GM12892 (cell line): ENCODE measurements at regions not wholly inside any gene's neighbourhood (a gene's known extent, or its start where the extent isn't known, plus 50 kb on each side); places are given as distances from the start of the nearest gene placed in this dataset.

ENCODE experiments used
- POLR2A ChIP-seq: IDR thresholded peaks from 2 replicates; pipeline ENCODE4 v1.6.1; 2011; ENCODE audit warnings: low read depth, low read length, control low read depth
- POLR2AphosphoS5 ChIP-seq: IDR thresholded peaks from 2 replicates; pipeline ENCODE4 v1.6.1; 2011; ENCODE audit warnings: low read depth, low read length, control low read depth
- TAF1 ChIP-seq: IDR thresholded peaks from 2 replicates; pipeline ENCODE4 v1.6.1; 2011; ENCODE audit warnings: low read depth, mild to moderate bottlenecking, control low read depth, low read length, borderline replicate concordance

DNA sequence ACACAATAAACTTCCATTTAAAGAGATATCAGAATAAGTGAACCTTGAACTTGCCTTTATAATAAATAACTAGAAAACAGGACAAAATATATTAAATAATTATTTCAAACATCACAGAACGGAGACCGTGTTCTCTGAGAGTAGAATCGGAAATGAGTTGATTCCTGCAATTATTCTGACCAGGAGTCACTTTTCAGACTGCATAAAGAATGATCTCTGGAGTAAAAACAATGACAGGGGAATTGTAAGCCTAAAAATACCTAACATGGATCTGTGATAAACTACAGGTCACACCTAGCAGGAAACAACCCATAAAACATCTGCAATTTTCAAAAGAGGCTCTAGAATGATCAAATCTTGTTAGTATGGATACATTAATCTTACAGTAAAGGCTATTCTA, 577.5 kb upstream of the SORCS1 start:
- TF ChIP-seq POLR2AphosphoS5: no peak
- TF ChIP-seq TAF1: no peak
- no peak for TF ChIP-seq POLR2A
